HS-5 (cell line): ENCODE measurements at regions not wholly inside any gene's neighbourhood (a gene's known extent, or its start where the extent isn't known, plus 50 kb on each side); places are given as distances from the start of the nearest gene placed in this dataset.

Source experiments
- DNase-seq: peaks from one replicate; pipeline ENCODE4 v3.0.0-alpha.2; 2012; ENCODE audit warnings: low read depth

DNA sequence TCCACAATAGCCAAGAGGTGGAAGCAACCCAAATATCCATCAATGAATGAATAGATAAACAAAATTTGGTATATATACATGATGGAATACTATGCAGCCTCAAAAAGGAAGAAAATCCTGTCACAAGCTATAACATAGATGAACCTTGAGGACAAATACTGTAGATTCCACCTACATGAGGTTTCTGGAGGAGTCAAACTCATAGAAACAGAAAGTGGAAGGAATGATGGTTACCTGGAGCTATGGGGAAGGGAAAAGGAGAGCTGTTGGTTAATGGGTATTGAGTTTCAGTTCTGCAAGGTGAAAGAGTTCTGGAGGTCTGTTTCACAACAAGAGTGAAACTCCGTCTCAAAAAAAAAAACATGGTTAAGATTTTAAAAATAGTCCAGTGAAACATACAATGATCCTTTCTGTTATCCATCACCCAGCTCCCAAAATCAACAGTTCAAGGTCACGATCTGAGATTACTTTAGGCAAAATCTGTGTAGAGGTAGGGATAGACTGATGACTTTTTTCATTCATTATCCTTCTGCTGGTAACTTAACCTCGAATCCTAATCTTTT, 80.8 kb upstream of the HNRNPU start:
- no peak for DNase-seq

DNA sequence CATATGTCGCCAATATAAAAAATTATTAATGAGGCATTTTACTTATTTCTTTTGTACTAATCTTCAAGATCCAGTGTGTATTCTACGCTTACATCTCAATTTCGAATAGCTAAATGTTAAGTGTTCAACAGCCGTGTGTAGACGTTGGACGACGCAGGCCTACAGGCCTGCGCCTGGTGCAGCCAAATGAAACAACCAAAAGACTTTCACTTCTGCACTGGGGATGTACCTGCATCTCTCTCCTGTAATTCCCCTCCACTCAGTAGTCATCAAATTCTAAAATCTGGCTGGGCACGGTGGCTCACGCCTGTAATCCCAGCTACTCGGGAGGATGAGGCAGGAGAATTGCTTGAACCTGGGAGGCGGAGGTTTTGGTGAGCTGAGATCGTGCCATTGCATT, 76.8 kb upstream of the HNRNPU start:
- no peak for DNase-seq

- no peak for DNase-seq
Measured at GRCh38 chr1:244937099-244937498, 72.8 kb upstream of the HNRNPU start.

- no peak for DNase-seq
Measured at GRCh38 chr1:244920911-244921761, 56.8 kb upstream of the HNRNPU start.

DNA sequence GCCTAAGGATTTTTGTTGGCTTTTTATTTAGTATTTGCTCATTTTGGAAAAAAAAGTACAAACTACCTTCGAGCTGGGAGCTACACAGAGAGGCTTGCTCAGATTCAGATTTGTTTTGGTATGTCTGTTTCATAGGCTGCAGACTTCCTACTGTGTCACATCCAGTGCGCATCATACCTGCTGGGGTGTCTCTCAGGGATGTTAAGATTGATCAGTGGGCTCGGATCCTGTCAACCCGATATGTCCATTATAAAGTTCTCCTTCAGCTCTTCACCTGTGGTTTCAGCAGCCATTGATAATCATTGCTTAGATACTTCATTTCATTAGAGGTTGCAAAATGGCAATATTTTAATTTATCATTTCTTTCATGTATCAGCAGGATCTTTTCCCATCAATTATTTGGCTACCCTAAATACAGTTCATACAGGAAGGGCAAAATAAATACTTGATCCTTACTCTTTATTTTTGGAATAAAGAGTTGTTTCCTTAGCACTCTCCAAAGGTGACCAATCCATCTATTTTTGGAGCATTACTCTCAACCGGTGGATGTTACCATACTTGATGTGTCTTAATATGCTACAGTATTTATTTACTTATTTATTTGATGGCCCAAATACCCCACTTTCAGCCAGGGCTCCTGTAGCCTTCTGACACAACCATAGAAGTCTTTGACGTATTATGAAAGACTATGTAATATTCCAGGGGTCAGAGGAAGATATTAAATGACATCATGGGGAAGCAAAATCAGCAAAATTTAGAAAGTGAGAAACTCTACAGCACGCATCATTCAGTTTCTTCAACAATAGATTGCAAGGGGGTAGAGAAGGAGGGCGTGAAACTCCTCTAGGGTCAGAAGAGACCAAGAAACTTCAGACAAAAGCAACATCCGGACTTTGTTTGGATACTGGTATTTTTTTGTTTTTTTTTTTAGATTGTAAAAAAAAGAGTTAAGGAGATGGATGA, 55.3 kb upstream of the HNRNPU start:
- DNase-seq = no peak

GRCh38 chr1:244918421-244919319, 54.3 kb upstream of the HNRNPU start:
- no peak for DNase-seq

- DNase-seq = no peak
Measured at GRCh38 chr1:244917073-244917670, 52.8 kb upstream of the HNRNPU start.

DNA sequence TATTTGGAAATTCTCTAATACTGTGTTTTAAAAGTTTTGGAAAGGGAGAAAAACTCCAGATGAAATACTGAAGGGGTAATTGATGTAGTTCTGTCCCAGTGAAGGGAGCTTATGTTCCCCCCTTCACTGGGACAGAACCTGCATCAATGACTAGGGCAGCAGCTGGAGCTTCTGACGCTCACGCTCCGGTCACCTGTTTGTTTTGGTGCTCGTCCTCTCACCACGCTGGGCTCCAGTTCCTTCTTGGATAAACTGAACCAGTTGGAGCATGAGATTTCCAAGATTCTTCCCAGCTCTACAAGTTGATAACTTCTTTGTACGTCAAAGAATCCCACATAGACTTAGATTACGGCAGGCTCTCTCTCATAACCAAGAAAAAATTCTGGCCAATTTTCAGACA, 51.4 kb upstream of the HNRNPU start:
- no peak for DNase-seq

DNA sequence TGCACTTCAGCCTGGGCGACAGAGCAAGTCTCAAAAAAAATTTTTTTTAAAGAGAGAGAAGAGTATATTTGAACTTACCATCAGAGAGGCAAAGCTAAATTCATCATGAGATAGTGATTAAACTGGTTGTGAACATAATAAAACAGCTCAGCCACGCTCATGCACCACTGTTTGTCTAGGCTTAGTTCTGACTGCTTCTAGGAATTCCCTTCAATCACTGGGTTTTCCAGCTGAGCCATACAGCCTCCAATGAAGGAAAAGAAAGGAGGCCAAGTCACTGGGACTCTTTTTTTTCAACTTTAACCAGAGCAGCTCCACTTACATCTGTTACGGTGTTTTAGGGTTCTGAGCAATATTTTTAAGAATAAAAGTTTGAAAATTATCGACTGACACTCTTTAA, 50.4 kb upstream of the HNRNPU start:
- no peak for DNase-seq
